Upper lobe of right lung (tissue), 1 donor: ENCODE measurements at regions not wholly inside any gene's neighbourhood (a gene's known extent, or its start where the extent isn't known, plus 50 kb on each side); places are given as distances from the start of the nearest gene placed in this dataset.

Experiments used
- ATAC-seq: fragments of 200-7000 bp; cut with Tn5 transposase; one replicate; pipeline ENCODE4 v1.9.1; 2020; ENCODE audit warnings: mild to moderate bottlenecking, moderate library complexity
- DNase-seq: peaks from one replicate; pipeline ENCODE4 v3.0.0-alpha.2; 2020
- H3K27ac ChIP-seq: fragments of 200-600 bp; one replicate; pipeline ENCODE4 v1.8.0; 2022
- H3K27me3 ChIP-seq: fragments of 200-600 bp; one replicate; pipeline ENCODE4 v1.8.0; 2022; ENCODE audit warnings: mild to moderate bottlenecking
- H3K36me3 ChIP-seq: fragments of 200-600 bp; one replicate; pipeline ENCODE4 v1.8.0; 2022
- H3K4me1 ChIP-seq: fragments of 200-600 bp; one replicate; pipeline ENCODE4 v1.8.0; 2022
- H3K4me3 ChIP-seq: fragments of 200-600 bp; one replicate; pipeline ENCODE4 v1.8.0; 2022; ENCODE audit warnings: mild to moderate bottlenecking
- H3K9me3 ChIP-seq: fragments of 200-600 bp; one replicate; pipeline ENCODE4 v1.8.0; 2022
- intact Hi-C: fragments of 100-400 bp; cut with DNase I; formaldehyde crosslinking; loops from one replicate; pipeline ENCODE4 v1.11.0; 2022
- TF ChIP-seq, protein P1 (sequence below): fragments of 200-600 bp; IDR thresholded peaks from one replicate; pipeline ENCODE4 v1.8.0; 2022; ENCODE audit warnings: antibody characterized with exemption
- donor health status: DM: no; HTN: yes; CAD: no; lungs with severe emphysema.

DNA sequence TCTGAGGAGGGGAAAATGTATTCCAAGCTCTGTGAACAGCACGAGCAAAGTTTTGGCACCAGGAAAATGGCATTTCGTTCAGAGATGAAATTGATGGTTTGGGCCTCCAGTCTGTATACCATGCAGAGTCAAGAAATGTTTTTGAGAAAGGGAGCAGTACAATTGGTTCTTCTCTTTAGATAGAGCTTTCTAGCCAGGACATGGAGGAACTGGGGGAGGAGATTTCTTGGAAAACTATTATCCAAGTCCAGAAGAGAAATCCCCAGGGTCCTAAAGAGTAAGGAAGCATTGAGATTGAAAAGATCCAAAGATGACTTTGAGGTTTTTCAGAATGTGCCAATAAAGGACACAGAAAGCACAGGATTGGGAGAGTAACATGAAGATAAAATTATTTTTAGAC is 432.4 kb downstream of the TNS1 start:
- Histone ChIP-seq H3K27me3 (no peaks in the 10 kb centered on the region), H3K36me3 (no peaks in the 10 kb centered on the region), H3K4me1 (no peaks in the 10 kb centered on the region), H3K27ac (no peak overlapping the region), H3K9me3 (no peaks in the 10 kb centered on the region), H3K4me3 (no peak overlapping the region)
- ATAC-seq (no peak), DNase-seq (no peak)
- TF ChIP-seq, protein P1, sequence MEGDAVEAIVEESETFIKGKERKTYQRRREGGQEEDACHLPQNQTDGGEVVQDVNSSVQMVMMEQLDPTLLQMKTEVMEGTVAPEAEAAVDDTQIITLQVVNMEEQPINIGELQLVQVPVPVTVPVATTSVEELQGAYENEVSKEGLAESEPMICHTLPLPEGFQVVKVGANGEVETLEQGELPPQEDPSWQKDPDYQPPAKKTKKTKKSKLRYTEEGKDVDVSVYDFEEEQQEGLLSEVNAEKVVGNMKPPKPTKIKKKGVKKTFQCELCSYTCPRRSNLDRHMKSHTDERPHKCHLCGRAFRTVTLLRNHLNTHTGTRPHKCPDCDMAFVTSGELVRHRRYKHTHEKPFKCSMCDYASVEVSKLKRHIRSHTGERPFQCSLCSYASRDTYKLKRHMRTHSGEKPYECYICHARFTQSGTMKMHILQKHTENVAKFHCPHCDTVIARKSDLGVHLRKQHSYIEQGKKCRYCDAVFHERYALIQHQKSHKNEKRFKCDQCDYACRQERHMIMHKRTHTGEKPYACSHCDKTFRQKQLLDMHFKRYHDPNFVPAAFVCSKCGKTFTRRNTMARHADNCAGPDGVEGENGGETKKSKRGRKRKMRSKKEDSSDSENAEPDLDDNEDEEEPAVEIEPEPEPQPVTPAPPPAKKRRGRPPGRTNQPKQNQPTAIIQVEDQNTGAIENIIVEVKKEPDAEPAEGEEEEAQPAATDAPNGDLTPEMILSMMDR, result no peak
- intact Hi-C loops, result no loop called here

DNA sequence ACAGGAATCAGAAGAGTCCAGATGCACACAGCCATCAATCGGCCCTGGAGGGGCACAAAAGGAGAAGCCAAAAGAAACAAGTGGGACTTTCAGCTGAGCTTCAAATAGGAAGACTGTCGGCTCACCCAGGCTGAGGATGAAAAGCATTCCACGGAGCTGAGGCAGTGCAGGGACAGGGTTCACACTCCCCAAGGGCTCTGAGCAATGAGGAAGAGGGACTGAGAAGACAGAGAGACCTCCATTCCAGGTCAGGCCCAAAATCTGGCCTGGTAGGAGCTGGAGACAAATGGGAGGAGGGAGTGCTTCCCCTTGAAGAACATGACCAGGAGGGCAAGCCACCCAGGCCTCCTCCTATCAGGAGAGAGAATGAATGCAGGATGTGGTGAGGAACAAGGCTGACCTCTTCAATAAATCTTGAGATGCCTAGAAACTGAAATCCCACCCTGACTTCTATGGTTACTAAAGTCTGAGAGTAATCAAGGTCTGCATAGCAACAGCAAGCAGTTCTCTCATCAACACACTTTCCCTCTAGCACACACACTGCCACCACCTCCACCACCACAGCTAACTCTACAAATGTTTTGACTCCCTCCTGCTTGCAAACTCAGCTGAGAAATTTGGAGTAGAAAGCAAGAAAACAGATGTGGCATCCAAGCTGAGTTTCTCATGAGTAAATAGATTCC is 434.4 kb downstream of the TNS1 start:
- Histone ChIP-seq H3K27ac (no peak overlapping the region), H3K9me3 (no peaks in the 10 kb centered on the region), H3K4me3 (no peak overlapping the region), H3K27me3 (no peaks in the 10 kb centered on the region), H3K36me3 (no peaks in the 10 kb centered on the region), H3K4me1 (no peaks in the 10 kb centered on the region)
- no peak for ATAC-seq
- intact Hi-C loops, result no loop called here
- no peak for DNase-seq
- TF ChIP-seq, protein P1, result no peak

DNA sequence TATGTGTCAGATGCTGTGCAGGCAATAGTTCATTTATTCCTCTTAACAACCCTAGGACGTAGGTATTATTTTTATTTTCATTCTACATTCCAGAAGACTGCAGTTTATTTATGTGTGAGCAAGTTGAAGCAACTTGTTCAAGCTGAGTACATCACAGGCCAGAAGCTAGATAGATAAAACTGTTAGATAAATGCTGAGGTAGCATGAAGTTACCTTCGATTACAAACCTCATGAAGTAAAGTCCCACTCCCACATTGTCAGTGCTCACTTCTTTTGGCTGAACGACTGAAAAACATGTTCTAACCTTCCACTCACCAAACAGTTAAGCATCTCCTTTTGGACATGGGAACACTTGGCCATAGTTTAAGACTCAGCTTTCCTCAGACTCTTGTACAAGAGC is 439.2 kb downstream of the TNS1 start:
- Histone ChIP-seq H3K4me1 (no peaks in the 10 kb centered on the region), H3K27me3 (no peaks in the 10 kb centered on the region), H3K27ac (no peak overlapping the region), H3K4me3 (no peak overlapping the region), H3K9me3 (no peaks in the 10 kb centered on the region), H3K36me3 (no peaks in the 10 kb centered on the region)
- intact Hi-C loops, result no loop called here
- DNase-seq, result no peak
- ATAC-seq, result no peak
- TF ChIP-seq, protein P1, result no peak

DNA sequence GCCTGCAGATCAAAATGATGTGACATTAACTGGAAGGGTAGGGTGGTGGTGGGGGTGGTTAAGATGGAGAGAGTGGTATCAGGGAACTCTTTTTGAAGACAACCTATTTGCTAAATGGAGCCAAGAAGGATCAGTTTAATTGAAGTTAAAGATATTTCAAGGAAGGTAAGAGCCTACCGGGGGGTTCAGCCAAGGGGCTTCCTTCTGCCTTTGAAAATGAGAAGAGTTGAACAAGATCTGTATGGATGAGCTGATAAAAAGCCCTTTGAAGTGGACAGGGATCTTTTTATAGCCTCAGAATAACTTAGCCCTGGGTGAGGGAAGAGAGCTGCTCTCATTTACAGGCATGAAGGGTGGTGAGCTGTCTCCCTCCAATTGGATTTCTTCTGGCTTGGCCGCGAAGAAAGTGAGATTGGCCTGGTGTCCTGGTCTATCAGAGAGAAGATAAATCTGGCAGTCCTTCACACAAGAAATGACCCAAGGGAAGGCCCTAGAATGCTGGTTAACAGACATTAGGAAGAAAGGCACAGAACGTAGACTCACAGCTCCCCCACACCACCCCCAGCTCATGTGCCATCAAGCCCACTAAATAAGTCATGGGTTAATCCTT is 439.8 kb downstream of the TNS1 start:
- H3K27ac ChIP-seq, result no peak overlapping the region

DNA sequence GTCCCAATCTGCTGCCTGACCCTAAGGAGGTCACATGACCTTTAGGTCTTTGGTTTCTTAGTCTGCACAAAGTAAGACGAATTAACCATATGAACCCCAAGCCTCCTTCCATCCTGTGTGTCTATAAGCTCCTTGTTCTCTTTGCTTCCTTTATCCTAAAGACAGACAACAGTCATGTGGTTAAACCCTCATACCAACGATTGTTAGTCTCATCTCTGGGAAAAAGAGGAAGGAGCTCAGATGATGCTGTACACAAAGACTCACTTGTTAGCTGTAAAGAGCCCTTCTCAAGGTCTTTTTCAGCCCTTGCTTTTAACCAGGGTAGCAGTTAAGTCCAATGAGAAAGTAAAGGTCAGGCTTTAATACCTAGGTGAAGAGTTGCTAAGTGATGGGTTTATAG is 443.7 kb downstream of the TNS1 start:
- no peaks in the 10 kb centered on the region for H3K4me1 ChIP-seq
- intact Hi-C loops, result no loop called here
- H3K36me3 ChIP-seq, result no peaks in the 10 kb centered on the region
- TF ChIP-seq, protein P1, result no peak
- DNase-seq, result no peak
- no peak for ATAC-seq
- no peak overlapping the region for H3K27ac ChIP-seq
- H3K27me3 ChIP-seq, result no peaks in the 10 kb centered on the region
- H3K4me3 ChIP-seq, result no peak overlapping the region
- H3K9me3 ChIP-seq, result no peaks in the 10 kb centered on the region

More for the DNA sequence above, 439.8 kb downstream of the TNS1 start:
- no peak overlapping the region for H3K4me3 ChIP-seq
- ATAC-seq (no peak), DNase-seq (no peak)
- H3K27me3 ChIP-seq, result no peaks in the 10 kb centered on the region
- intact Hi-C loops, result no loop called here
- TF ChIP-seq, protein P1, result no peak
- no peaks in the 10 kb centered on the region for H3K9me3 ChIP-seq
- H3K4me1 ChIP-seq, result no peaks in the 10 kb centered on the region
- H3K36me3 ChIP-seq, result no peaks in the 10 kb centered on the region
